HCT116 (cell line): ENCODE measurements at regions not wholly inside any gene's neighbourhood (a gene's known extent, or its start where the extent isn't known, plus 50 kb on each side); places are given as distances from the start of the nearest gene placed in this dataset.

Source experiments
- ATAC-seq: fragments of 200-7000 bp; cut with Tn5 transposase; 2 replicates; pipeline ENCODE4 v1.9.1; 2020; ENCODE audit warnings: mild to moderate bottlenecking, moderate library complexity
- BruUV-seq: library from RNA; stranded (reverse); fragments of 400-500 nt; replicated peaks from 2 replicates; lab custom pipeline; 2021; lab: Mats Ljungman, UMichigan
- CTCF ChIA-PET: fragments of 300-600 bp; sonication (Branson Sonifier 250); formaldehyde crosslinking; loops from one replicate; lab custom pipeline; 2021; ENCODE audit warnings: antibody characterized with exemption; lab: Charles Lee
- POLR2A ChIA-PET: fragments of 300-600, 350-600 bp; sonication (Branson Sonifier 250); formaldehyde crosslinking; loops from one replicate; lab custom pipeline; 2021; ENCODE audit warnings: antibody characterized with exemption; lab: Charles Lee
- RAD21 ChIA-PET, 2 experiments: fragments of 300-600 bp; sonication (Branson Sonifier 250); formaldehyde crosslinking; loops; one replicate each; lab custom pipeline; 2023; ENCODE audit warnings: low total read pairs in 2 of 2; ENCODE audit not compliant: uncharacterized antibody in 2 of 2, unreplicated experiment in 2 of 2, low non-redundant PET in 1 of 2; lab: Charles Lee
- DNase-seq: peaks from one replicate; pipeline ENCODE4 v3.0.0-alpha.2; 2010; ENCODE audit warnings: low read depth, low spot score
- H2AFZ ChIP-seq: fragments of 200-600 bp; shearing (Covaris generic), sonication (generic); 2 replicates; pipeline ENCODE4 v1.6.1; 2017; ENCODE audit warnings: low read depth, mixed run types, mixed read lengths, antibody characterized with exemption, low read length; ENCODE audit not compliant: poor library complexity, severe bottlenecking
- H3K27ac ChIP-seq: 2 replicates; pipeline ENCODE4 v1.5.1; 2012; ENCODE audit warnings: low read depth, low read length
- H3K27me3 ChIP-seq: fragments of 200-600 bp; sonication (generic); 2 replicates; pipeline ENCODE4 v1.6.1; 2016; ENCODE audit warnings: mixed run types, low read length, mixed read lengths; ENCODE audit not compliant: insufficient read depth
- H3K36me3 ChIP-seq, 2 experiments: fragments of 200-500 bp in 1 of 2; fragments of 200-600 bp in 1 of 2; sonication (Bioruptor generic) in 1 of 2; sonication (generic) in 1 of 2; 2 replicates each; pipeline versions ENCODE4 v1.5.1 to v1.6.1; 2014 to 2016; ENCODE audit warnings: low read length in 2 of 2, inconsistent platforms in 1 of 2, mixed read lengths in 1 of 2, mixed run types in 1 of 2; ENCODE audit not compliant: insufficient read depth in 2 of 2, control insufficient read depth in 1 of 2
- H3K4me1 ChIP-seq, 2 experiments: fragments of 200-600 bp in 1 of 2; sonication (generic) in 1 of 2; 2 replicates each; pipeline versions ENCODE4 v1.5.1 to v1.6.1; 2012 to 2017; ENCODE audit warnings: low read length in 2 of 2, inconsistent platforms in 1 of 2, mild to moderate bottlenecking in 1 of 2, mixed read lengths in 1 of 2, mixed run types in 1 of 2, moderate library complexity in 1 of 2; ENCODE audit not compliant: insufficient read depth in 2 of 2, control insufficient read depth in 1 of 2
- H3K4me2 ChIP-seq: fragments of 200-600 bp; sonication (generic); 2 replicates; pipeline ENCODE4 v1.6.1; 2017; ENCODE audit warnings: mixed run types, low read length, mixed read lengths
- H3K4me3 ChIP-seq, 2 experiments: fragments of 200-600 bp in 1 of 2; sonication (generic) in 1 of 2; replicated peaks in 1 of 2; 2 replicates each; pipeline ENCODE4 v1.5.1; 2011 to 2016; ENCODE audit warnings: low read length in 2 of 2, control low read depth in 1 of 2, low read depth in 1 of 2, mild to moderate bottlenecking in 1 of 2, mixed read lengths in 1 of 2, mixed run types in 1 of 2
- H3K79me2 ChIP-seq: fragments of 200-600 bp; sonication (generic); 2 replicates; pipeline ENCODE4 v1.6.1; 2017; ENCODE audit warnings: mild to moderate bottlenecking, mixed run types, low read length, moderate library complexity, mixed read lengths; ENCODE audit not compliant: insufficient read depth
- H3K9ac ChIP-seq: fragments of 200-600 bp; sonication (generic); 2 replicates; pipeline ENCODE4 v1.6.1; 2016; ENCODE audit warnings: low read length, mixed read lengths
- H3K9me2 ChIP-seq: fragments of 200-600 bp; sonication (generic), shearing (Covaris generic); 2 replicates; pipeline ENCODE4 v1.6.1; 2017; ENCODE audit warnings: mixed run types, mild to moderate bottlenecking, moderate library complexity; ENCODE audit not compliant: insufficient read depth
- H3K9me3 ChIP-seq, 2 experiments: fragments of 200-500 bp in 1 of 2; fragments of 200-600 bp in 1 of 2; sonication (Bioruptor generic) in 1 of 2; sonication (generic) in 1 of 2; 2 replicates each; pipeline ENCODE4 v1.6.1; 2014 to 2017; ENCODE audit warnings: low read length in 2 of 2, mixed read lengths in 2 of 2, inconsistent platforms in 1 of 2, low read depth in 1 of 2, mild to moderate bottlenecking in 1 of 2, mixed run types in 1 of 2, moderate library complexity in 1 of 2; ENCODE audit not compliant: control insufficient read depth in 1 of 2, insufficient read depth in 1 of 2
- H4K20me1 ChIP-seq: fragments of 200-600 bp; sonication (generic), shearing (Covaris generic); 2 replicates; pipeline ENCODE4 v1.6.1; 2017; ENCODE audit warnings: mixed run types, mild to moderate bottlenecking, moderate library complexity; ENCODE audit not compliant: insufficient read depth
- CEBPB ChIP-seq: IDR thresholded peaks from 2 replicates; pipeline ENCODE4 v1.6.1; 2012; ENCODE audit warnings: low read depth
- EZH2phosphoT487 ChIP-seq: fragments of 200-600 bp; IDR thresholded peaks from 2 replicates; pipeline ENCODE4 v1.6.1; 2018; ENCODE audit warnings: antibody characterized with exemption, borderline replicate concordance
- POLR2A ChIP-seq: IDR thresholded peaks from 2 replicates; pipeline ENCODE4 v1.7.0; 2011; ENCODE audit warnings: borderline replicate concordance; ENCODE audit not compliant: insufficient read depth, insufficient read length; ENCODE audit errors: extremely low read depth
- POLR2AphosphoS5 ChIP-seq: IDR thresholded peaks from 2 replicates; pipeline ENCODE4 v1.6.1; 2011; ENCODE audit warnings: mild to moderate bottlenecking, low read depth, low read length, moderate library complexity
- RAD21 ChIP-seq: IDR thresholded peaks from 2 replicates; pipeline ENCODE4 v1.6.1; 2012; ENCODE audit warnings: low read depth, mild to moderate bottlenecking
- TCF7L2 ChIP-seq: IDR thresholded peaks from 2 replicates; pipeline ENCODE4 v1.7.0; 2011; ENCODE audit warnings: borderline replicate concordance, inconsistent platforms; ENCODE audit not compliant: insufficient read depth, insufficient read length; ENCODE audit errors: extremely low read depth
- ZFX ChIP-seq: fragments of 450-650 bp; IDR thresholded peaks from 2 replicates; pipeline ENCODE4 v1.6.1; 2017
- ZNF274 ChIP-seq: fragments of 200-500 bp; sonication (Bioruptor generic); IDR thresholded peaks from 2 replicates; pipeline ENCODE4 v1.6.1; 2014; ENCODE audit warnings: mild to moderate bottlenecking, low read depth, low read length, inconsistent platforms
- intact Hi-C: fragments of 100-400 bp; cut with micrococcal nuclease; formaldehyde crosslinking; loops from 2 replicates; pipeline ENCODE4 v1.10.0; 2022
- TF ChIP-seq, protein P1 (sequence below): IDR thresholded peaks from 2 replicates; pipeline ENCODE4 v1.6.1; 2011; ENCODE audit warnings: mild to moderate bottlenecking, low read length, moderate library complexity; ENCODE audit not compliant: insufficient replicate concordance; ENCODE audit errors: extremely low read depth
- TF ChIP-seq, protein P2 (sequence below): IDR thresholded peaks from 2 replicates; pipeline ENCODE4 v1.6.1; 2012; ENCODE audit warnings: low read depth

DNA sequence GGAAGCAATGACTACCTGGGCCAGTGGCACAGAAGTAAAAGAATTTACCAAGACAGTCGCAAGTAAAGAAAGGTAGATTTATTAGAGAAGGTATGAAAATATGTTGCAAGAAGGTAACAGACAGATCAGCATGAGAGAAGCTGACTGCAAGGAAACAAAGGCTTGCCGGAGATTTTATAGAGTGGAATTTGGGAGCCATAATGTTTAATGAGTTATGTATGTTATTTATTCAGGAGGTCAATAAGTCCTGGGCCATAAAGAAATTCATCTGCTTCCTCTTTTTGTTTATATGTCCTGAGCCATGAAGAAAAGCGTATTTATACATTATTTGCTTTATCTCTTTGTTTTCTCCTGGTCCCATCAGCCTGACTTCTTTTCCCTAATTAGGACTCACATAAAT, 423.6 kb downstream of the PTH2R start:
- CTCF ChIA-PET, result no interaction called here
- H2AFZ ChIP-seq, result no peak overlapping the region
- H4K20me1 ChIP-seq, result no peaks in the 10 kb centered on the region
- BruUV-seq, result no TSS peak
- H3K4me3 ChIP-seq, result no peak overlapping the region
- no peak overlapping the region for H3K9ac ChIP-seq
- no peaks in the 10 kb centered on the region for H3K9me3 ChIP-seq
- POLR2A ChIA-PET, result no interaction called here
- TF ChIP-seq TCF7L2, result no peak
- no peak overlapping the region for H3K27ac ChIP-seq
- no peaks in the 10 kb centered on the region for H3K9me2 ChIP-seq
- ATAC-seq (no peak), DNase-seq (no peak)
- no peak overlapping the region for H3K4me2 ChIP-seq
- H3K27me3 ChIP-seq, result 0 out of 2 replicates have a peak, but pooled peaks cover 6% of the 10 kb centered on the region
- H3K79me2 ChIP-seq, result no peaks in the 10 kb centered on the region
- no peaks in the 10 kb centered on the region for H3K36me3 ChIP-seq
- no peaks in the 10 kb centered on the region for H3K4me1 ChIP-seq
- intact Hi-C loops, result no loop called here
- RAD21 ChIA-PET, result no interaction called here

DNA sequence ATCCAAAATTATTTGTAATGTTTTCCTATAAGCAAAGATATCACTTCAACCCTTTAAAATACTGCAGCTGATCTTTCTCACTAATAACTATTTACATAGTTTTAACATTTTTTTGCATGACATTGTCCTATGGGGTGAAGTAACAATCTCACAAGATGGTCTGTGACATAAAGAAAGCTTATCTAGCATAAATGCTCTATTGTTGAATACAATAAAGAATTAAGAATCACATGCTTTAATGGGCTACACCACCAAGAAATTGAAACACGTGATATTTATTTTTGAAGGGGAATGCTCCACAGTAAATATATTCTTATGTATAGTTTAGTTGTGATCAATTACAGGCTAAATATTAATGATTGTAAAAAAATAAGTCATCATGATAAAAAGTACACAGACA, 441.1 kb downstream of the PTH2R start:
- H2AFZ ChIP-seq, result no peak overlapping the region
- DNase-seq (no peak), ATAC-seq (no peak)
- intact Hi-C loops, result no loop called here
- no peaks in the 10 kb centered on the region for H3K27me3 ChIP-seq
- no TSS peak for BruUV-seq
- no peaks in the 10 kb centered on the region for H3K4me1 ChIP-seq
- no peak overlapping the region for H3K4me3 ChIP-seq
- H3K9ac ChIP-seq, result no peak overlapping the region
- POLR2A ChIA-PET, result no interaction called here
- H3K36me3 ChIP-seq, result no peaks in the 10 kb centered on the region
- CTCF ChIA-PET, result no interaction called here
- no peaks in the 10 kb centered on the region for H3K9me3 ChIP-seq
- no peaks in the 10 kb centered on the region for H3K79me2 ChIP-seq
- TF ChIP-seq ZFX (no peak), TCF7L2 (no peak), CEBPB (no peak), POLR2AphosphoS5 (no peak), EZH2phosphoT487 (no peak), RAD21 (no peak), POLR2A (no peak), ZNF274 (no peak)
- TF ChIP-seq, protein P1, sequence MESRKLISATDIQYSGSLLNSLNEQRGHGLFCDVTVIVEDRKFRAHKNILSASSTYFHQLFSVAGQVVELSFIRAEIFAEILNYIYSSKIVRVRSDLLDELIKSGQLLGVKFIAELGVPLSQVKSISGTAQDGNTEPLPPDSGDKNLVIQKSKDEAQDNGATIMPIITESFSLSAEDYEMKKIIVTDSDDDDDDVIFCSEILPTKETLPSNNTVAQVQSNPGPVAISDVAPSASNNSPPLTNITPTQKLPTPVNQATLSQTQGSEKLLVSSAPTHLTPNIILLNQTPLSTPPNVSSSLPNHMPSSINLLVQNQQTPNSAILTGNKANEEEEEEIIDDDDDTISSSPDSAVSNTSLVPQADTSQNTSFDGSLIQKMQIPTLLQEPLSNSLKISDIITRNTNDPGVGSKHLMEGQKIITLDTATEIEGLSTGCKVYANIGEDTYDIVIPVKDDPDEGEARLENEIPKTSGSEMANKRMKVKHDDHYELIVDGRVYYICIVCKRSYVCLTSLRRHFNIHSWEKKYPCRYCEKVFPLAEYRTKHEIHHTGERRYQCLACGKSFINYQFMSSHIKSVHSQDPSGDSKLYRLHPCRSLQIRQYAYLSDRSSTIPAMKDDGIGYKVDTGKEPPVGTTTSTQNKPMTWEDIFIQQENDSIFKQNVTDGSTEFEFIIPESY, result no peak
- TF ChIP-seq, protein P2, sequence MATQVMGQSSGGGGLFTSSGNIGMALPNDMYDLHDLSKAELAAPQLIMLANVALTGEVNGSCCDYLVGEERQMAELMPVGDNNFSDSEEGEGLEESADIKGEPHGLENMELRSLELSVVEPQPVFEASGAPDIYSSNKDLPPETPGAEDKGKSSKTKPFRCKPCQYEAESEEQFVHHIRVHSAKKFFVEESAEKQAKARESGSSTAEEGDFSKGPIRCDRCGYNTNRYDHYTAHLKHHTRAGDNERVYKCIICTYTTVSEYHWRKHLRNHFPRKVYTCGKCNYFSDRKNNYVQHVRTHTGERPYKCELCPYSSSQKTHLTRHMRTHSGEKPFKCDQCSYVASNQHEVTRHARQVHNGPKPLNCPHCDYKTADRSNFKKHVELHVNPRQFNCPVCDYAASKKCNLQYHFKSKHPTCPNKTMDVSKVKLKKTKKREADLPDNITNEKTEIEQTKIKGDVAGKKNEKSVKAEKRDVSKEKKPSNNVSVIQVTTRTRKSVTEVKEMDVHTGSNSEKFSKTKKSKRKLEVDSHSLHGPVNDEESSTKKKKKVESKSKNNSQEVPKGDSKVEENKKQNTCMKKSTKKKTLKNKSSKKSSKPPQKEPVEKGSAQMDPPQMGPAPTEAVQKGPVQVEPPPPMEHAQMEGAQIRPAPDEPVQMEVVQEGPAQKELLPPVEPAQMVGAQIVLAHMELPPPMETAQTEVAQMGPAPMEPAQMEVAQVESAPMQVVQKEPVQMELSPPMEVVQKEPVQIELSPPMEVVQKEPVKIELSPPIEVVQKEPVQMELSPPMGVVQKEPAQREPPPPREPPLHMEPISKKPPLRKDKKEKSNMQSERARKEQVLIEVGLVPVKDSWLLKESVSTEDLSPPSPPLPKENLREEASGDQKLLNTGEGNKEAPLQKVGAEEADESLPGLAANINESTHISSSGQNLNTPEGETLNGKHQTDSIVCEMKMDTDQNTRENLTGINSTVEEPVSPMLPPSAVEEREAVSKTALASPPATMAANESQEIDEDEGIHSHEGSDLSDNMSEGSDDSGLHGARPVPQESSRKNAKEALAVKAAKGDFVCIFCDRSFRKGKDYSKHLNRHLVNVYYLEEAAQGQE, result no peak
- H3K27ac ChIP-seq, result no peak overlapping the region
- H3K4me2 ChIP-seq, result no peak overlapping the region
- H4K20me1 ChIP-seq, result no peaks in the 10 kb centered on the region
- RAD21 ChIA-PET, result no interaction called here
- no peaks in the 10 kb centered on the region for H3K9me2 ChIP-seq
